HG03103 (cell line): ENCODE measurements at regions not wholly inside any gene's neighbourhood (a gene's known extent, or its start where the extent isn't known, plus 50 kb on each side); places are given as distances from the start of the nearest gene placed in this dataset.

ENCODE experiments used
- ATAC-seq: cut with Tn5 transposase; IDR thresholded peaks from one replicate; pipeline ENCODE4 v1.9.1; 2021; ENCODE audit warnings: low read depth; ENCODE audit not compliant: unreplicated experiment

GRCh38 chr9:90099262-90099963, 494.6 kb downstream of the GADD45G start:
- ATAC-seq: no peak

DNA sequence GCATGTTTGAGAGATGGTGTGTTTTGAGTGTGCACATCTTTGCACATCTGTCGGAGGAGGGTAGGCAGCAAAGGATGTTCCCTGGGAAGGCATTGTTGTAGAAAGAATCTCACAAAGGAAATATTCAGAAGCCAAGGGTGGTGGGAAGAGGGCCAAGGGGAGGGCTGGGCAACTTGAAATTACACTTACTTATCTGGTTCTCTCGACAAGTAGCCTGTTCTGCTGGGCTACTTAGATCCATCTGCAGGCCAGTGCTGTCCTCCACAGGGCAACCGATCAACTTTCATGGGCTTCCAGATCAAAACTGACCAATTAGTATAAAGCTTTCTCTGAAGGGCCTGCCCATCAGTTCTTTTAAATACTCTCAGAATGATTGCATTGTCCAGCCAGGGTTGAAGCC, 495.2 kb downstream of the GADD45G start:
- no peak for ATAC-seq

DNA sequence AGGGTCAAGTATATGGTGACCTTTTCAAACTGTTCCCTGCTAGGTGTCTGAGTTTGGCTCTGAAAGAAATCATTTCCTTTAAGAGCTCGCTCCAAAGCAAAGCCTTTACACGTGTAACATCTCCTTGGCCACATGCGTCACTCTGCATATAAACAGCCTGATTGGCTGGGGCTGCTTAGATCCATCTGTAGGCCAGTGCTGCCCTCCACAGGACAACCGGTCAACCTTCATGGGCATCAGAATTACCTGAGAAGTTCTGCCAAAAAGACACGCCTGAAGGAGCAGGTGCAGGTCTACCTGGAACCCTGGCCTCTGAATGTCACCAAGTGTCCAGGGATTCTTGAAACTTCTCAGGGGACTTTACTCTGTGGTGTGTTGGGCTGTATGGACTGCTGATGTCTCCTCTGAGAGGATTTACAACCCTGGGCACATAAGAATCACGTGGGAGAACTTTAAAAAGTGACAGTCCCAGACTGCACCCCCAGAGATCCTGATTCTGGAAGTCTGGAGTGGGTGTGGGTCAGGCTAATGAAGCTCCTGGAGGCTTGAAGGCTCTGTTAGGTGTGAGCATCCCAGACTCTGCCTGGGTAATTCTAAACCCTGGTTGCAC, 497.6 kb downstream of the GADD45G start:
- ATAC-seq: peak; percentile 96

DNA sequence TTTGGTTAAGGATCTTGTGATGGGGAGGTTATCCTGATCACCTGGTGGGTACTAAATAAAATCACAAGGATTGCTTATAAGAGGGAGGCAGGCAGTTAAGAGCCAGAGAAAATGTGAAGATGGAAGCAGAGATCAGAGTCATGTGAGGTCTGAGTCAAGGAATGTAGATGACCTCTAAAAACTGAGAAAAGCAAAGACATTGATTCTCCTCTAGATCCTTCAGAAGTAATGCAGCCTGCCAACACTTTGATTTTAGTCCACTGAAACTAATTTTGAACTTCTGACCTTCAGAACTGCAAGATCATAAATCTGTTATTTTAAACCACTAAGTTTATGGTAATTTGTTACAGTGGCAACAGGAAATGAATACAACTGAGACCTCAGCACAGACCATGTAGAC, 499.0 kb downstream of the GADD45G start:
- no peak for ATAC-seq

GRCh38 chr9:90105773-90106172, 501.0 kb downstream of the GADD45G start:
- ATAC-seq: no peak

DNA sequence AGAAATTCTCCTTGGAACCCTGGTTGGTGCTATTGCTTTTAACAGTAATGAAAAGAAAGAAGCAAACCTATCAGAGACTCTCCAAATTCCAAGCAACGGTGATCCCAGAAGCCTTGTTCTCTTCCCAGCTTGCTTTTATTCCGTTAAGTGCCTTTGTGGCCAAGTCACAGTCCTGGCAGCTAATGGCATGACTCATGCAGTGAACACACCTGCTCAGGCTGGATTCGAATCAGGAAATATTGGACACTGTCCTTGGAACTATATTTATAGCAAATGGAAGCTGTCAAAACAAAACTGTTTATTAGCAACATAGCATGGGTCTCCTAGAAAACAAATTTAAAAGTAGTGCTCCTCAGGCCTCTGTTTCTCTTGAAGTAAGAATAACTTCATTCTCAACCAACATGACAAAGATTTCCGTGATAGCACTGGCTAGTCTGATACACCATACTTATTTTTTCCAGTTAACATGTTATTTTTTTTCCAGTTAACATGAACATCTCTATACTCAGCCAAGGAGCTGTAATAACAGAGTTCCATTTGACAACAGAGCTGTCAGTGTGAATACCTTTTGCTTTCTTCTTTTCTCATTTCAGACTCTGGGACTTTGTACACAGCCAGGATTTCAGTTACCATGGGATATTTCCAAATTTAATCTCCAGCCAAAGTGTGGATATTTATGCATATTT, 502.4 kb downstream of the GADD45G start:
- no peak for ATAC-seq

- no peak for ATAC-seq
Measured at GRCh38 chr9:90107726-90108655, 503.2 kb downstream of the GADD45G start.

DNA sequence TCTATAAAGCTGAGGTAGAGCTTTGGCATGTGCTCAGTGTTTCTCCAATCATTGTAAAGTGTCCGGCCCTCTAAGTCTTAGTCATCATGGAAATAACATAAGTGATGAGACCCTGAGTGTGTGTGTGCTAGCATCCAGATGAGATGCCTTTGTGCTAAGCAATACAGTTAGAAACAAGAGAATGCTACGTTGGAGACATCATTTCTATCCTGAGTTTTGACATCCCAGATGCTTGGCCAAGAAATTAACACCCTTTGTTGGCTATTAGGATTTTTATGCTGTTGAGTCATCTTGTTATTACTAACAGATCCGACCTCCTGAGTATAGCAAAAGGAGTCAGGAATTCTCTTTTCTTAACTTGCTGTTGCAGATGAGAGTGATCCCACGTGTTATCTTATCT, 508.0 kb downstream of the GADD45G start:
- ATAC-seq: no peak

DNA sequence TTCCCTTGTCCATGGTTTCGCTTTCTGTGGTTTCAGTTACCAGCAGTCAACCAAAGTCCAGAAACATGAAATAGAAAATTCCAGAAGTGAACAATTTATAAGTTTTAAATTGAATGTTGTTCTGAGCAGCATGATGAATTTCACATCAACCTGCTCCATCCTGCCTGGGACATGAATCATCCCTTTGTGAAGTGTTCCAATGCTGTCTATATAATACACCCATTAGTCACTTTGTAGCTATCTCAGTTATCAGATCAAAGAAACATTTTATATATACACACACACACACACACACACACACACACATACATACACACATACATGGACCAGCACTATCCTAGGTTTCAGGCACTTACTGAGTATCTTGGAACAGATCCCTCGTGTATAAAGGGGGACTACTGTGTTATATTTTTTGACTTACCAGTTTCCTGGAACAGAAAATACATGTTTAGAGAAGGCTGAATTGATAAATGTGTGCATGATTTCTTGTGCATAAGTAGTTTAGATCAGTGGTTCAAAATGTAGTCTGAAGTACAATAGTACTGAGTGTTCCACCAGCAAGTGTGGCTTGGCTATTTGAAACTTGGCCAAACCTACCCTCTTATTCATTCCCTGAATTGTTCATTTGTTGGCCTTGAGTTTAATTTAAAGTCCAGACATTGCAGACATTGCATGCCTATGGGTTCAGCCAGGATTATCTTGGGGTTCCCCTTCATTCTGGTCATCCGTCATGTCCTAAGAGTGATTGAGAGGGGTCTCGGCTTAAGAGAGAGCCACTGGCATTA, 510.0 kb downstream of the GADD45G start:
- no peak for ATAC-seq

GRCh38 chr9:90121762-90122161, 517.0 kb downstream of the GADD45G start:
- no peak for ATAC-seq

GRCh38 chr9:90124961-90125360, 517.7 kb downstream of the DIRAS2 start:
- ATAC-seq: no peak

- ATAC-seq: no peak
Measured at GRCh38 chr9:90127923-90128322, 514.7 kb downstream of the DIRAS2 start.

- no peak for ATAC-seq
Measured at GRCh38 chr9:90128587-90129190, 513.9 kb downstream of the DIRAS2 start.

DNA sequence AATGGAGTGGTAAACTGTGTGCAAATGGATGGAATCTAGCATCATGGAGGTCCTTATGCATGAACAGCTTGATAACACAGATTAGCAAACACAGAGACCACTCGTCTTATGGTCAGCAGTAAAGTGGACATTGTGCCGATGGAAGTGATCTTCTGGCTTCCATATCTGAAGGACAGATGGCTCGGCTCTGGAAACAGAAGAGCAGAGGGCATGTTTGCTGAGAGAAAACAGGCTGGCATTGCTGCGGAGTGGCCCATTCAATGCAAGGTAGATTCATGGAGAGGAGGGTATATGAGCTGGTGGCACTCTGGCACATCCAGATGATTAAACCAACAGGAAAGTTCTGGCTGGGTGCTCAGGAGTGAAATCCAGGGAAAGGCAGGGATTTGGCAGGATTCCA, 513.2 kb downstream of the DIRAS2 start:
- ATAC-seq: no peak

DNA sequence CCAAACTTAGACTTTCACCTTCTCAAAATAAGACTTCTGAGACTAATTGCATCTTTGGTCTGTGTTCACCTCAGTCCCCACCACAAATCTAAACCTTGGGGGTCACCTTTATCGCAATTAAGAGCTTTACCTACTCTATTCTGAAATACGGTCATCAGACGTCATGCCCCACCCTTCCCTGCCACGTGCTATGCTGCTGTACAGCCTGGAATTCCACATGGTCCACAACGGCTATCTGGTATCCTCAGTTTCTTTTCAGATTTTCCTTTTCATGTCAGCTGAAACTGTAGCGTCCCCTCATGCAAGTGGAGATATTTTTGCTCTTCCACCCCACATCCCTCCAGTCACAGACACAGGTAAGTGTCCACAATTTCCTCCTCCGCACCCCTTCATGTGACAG, 511.1 kb downstream of the DIRAS2 start:
- ATAC-seq: no peak

- ATAC-seq: no peak
Measured at GRCh38 chr9:90132866-90133265, 509.8 kb downstream of the DIRAS2 start.

GRCh38 chr9:90137801-90138200, 504.8 kb downstream of the DIRAS2 start:
- ATAC-seq: no peak

DNA sequence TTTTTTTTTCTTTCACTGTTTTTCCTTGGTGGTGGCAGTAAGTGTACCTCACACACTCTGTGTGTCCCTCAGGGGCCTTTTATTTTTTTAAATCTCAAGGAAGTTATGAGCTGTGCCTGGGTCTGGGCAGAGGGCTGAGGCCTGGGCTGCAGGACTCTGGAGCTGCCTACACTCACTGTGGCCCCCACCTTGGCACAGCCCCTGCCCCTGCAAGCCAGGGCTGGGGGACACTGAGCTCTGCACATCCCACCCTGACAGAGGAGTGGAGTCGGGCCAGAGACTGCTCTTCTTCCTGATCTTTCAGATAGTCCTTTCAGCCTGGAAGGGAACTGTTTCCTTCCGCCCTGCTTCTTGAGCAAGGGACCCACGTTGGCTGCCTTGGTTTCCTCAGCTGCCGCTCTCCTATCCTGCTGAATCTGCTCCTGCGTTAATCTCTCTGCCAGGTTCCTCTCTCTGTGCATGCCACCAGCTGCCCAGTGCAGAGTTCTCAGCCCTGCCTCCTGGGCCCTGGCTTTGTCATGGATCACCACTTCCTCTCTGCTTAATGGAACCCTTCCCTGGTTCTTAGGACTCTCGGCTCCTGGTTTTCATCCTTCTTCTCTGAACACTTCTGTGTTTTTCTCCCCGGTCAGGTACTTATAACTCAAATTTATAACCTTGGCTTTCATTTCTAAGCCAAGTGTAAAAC, 502.3 kb downstream of the DIRAS2 start:
- no peak for ATAC-seq

GRCh38 chr9:90141723-90142122, 500.9 kb downstream of the DIRAS2 start:
- no peak for ATAC-seq
